DMS153 treated with DMSO at 0.1 percent for 48 hours (cell line): ENCODE measurements at regions not wholly inside any gene's neighbourhood (a gene's known extent, or its start where the extent isn't known, plus 50 kb on each side); places are given as distances from the start of the nearest gene placed in this dataset.

Experiments
- DNase-seq: peaks from one replicate; lab custom pipeline; 2025; ENCODE audit not compliant: unreplicated experiment; lab: John Stamatoyannopoulos, UW

DNA sequence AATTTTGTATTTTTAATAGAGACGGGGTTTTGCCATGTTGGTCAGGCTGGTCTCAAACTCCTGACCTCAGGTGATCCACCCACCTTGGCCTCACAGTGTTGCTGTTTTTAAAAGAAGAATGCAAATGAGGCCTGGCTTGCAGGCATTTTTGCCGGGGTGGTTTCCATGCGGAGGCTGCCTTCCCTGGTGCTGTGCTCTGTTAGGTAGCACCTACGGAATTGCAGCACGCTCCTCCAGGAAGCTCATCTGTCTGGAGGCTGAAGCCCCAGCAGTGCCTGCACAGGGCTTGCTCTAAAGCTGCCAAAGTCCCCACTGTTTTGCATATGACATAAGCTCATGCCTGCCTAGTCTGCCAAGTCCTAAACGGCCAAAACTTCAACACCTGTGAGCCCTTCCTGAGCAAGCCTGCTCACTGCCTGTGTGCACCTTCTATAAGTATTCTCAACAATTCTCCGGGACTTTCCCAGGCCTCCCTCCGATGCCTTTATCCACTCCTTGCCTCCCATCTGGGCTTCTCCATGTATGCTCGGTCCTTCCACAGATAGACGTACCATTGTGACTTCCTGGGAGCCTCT is 551.3 kb upstream of the RAB6C start:
- no peak for DNase-seq

DNA sequence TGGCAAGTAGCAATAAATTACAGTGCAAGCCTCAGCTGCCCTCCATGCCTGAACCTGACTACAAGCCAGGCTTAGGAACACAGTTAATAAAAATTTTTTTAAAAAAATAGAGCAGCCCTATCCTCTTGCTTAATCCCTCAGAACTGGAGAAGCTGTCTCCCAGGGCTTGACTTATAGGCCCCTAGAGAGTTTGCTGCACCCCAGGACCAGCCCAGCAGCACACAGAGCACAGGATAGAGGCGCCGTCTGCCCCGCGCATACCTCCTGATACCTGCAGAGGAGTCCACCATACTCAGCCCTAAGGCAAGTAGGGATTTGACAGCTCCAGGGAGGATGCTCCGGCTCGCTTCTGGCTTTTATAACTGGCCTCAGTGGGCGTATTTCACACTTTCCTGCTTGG is 548.6 kb upstream of the RAB6C start:
- no peak for DNase-seq

DNA sequence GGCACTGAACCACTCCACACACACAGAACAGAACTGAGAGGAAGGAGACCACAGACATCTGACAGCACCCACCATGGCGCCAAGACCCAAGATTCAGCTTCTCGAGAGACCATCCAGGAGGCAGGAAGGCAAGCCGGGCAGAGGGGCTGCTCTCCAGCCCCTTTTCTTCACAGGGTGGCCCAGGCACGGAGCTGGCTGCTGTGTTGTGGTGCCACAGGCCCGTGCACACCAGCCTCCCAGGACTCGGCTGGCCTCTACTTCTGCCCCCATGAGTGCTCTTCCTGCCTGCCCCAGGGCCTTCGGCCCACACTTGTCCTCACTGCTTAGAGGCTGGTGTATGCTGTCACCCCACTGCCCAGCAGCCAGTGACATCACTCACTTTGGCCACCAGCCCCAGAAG is 547.6 kb upstream of the RAB6C start:
- no peak for DNase-seq

DNA sequence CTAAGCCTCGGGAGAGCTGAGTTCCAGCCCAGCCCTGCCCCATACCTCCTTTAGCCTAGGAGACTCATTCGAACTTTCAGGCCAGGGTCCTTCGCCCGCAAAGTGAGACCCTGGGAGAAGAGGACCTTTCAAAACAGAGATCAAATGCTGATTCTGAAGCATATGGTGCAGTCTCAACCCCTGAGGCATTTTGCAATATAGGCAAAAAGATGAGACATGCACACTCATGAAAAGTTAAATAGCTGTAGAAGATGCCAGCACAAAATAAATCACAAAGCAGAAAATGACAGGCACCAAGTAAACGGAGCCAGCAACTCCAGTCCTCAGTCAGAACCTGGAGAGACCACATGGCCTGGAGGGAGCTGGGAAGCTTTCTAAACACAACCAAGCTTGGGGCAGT is 542.7 kb upstream of the RAB6C start:
- DNase-seq, result no peak

DNA sequence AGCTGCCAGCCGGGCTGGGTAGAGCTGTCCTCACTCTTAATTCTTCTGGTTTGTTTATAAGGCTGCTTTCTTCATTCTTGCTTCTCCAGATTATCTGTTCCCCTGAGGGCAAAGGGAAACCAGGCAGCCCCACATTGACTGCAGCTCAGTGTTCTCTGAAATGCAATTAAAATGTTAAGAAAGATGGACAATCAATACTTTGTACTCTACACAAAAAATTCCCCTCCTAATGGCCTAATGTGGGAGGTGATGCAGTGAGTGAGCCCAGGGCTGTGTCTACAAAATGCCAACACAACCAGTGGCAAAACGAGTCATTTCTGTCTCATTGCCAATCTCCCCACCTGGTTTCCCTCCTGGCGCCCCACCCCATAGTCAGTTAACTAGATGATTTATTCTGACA is 541.7 kb upstream of the RAB6C start:
- DNase-seq, result no peak

DNA sequence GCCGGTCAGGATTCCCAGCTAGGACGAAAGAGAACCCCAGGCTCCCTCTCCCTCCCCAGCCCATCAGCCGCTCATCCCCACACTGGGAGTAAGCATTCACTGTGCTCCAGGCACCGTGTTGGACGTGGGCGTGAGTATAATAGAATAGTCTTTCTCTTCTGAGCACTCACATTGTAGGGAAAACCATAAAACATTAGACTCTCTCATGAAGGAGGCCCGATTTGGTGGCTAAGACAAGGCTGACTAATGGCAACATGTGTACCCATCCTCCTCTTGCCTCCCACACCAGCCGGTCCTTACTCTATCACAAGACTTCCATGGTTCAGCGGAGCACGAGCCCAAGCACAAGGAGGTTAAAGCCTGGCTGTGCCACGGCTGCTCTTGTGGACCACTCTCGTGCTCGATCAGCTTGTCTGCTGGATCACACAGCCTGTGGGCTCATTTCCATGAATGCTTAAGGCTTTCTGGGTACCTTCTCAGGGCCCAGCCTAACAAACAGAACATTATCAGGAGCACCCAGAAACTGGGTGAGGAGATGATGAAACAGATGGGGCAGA is 540.9 kb upstream of the RAB6C start:
- DNase-seq, result no peak

DNA sequence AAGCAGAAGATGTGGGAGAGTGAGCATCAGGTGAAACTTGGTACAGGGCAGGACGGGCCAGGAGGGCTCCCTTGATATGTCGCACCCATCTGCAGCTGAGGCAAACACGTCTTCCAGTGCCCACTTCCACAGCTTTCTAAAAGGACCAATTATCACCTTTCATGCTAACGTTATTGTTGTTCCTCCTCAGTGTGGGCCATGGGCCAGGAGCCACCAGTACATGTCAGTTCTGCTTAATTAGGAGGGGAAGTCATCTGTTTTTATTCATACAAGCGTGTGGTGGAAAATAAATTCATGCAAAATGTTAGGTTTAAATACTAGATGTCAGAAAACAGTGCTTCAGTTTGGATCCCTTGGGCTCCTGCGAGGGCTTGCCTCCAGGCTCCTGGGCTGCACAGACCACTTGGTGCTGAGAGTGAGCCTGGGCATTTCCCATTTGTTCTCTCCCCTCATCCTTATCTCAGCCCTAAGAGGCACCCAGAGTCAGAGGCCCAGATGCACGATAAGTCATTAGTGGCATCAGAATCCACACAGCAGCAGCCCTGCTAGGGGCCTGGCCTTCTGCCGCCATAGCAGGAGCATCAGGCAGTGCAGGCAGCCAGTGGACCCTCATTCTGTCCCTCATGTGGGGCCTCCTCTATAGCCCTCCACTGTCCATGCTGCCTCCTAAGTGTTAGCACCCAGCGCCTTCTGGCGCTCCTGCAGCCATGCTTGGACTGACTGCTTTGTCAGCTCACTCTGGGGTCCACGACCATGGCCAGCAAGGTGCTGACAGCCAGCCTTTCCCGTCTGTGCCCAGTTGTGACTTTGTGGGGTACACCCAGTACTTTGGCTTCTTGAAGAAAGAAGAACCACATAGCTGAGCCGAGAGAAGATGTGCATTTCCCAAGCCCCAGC is 539.8 kb upstream of the RAB6C start:
- no peak for DNase-seq

DNA sequence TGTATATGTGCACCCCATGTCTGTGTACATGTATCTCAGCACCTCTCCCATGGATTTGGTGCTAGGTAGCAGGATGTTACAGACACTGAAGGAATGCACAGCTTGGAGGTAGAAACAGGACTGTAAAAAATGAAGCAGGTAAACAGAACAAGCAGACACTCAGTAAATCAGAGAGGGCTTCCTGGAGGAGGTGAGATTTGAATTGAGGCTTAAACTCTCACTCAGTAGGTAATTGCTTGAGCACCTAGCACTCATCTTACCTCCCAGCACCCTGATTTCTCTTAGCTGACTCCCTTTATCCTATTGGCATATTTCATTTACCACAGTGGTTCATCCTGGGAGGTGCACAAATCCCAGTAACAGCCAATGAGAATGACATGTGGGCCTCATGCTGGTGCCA is 537.9 kb upstream of the RAB6C start:
- DNase-seq, result no peak

DNA sequence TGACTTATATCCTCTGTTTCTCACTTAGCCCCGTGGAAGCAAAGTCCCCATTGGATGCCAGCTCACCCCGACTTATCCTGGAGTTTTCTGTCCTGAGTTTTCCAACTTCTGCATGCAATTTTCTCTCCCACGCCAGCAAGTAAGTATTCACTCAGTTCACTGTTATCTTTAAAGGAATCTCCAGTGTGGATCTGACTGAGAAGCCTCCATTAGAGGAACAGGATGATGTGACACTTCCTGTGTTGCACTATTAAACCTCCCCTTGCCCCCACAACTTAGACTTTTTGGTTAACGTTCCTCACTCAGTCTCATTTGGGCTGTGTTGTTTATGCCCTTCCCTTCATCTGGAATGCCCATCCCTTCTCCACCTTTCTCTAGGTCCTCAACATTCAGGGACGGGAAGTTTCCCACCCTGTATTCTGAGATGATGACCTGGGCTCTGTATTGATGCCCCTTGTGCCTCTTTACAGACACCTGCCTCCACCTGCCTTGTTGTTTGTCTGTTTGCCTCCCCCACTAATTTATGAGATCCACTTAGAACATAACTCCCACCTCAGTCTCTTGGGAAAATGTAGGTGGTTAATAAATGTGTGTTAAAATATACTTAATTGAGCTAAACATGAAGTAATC is 536.1 kb upstream of the RAB6C start:
- DNase-seq, result no peak

DNA sequence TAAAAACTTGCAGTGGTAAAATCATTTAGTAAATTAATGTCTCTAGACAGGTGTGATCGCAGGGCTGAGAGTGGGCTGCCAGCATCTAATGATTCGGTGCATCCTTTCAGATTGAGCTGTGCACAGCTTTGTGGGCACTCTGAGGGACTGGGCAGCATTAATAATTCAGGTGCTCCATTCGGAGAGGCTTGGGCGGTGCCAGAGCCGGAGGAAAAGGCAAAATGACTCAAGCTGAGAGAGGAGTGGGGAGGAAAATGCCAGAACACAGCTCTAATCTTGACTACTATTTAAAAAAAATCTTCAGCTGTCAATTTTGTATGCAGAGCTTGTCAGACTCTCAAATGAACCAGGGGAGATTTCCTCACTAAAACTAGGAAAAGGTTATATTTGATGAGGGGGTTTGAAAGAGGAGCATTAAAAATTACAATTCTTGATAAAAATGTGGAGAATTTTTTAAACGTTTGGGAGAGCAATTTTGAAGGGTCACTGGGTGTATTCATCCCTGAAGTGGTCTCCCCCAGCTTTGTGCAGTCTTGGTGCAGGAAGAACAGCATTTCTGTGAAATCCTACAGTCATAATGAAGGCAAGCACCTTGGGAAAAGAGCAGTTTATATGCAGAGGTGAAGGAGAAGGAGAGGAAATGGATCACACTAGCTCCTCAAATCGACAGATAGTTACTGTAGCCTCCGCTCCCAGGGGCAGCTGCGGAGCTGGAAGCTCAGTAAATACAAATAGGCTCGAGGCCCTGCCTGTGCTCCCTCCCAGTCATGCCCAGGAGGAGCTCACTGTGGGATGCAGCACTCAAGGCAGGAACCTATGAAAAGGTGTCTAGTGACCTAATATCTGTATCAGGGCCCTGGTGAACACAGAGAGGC is 535.4 kb upstream of the RAB6C start:
- DNase-seq, result no peak

DNA sequence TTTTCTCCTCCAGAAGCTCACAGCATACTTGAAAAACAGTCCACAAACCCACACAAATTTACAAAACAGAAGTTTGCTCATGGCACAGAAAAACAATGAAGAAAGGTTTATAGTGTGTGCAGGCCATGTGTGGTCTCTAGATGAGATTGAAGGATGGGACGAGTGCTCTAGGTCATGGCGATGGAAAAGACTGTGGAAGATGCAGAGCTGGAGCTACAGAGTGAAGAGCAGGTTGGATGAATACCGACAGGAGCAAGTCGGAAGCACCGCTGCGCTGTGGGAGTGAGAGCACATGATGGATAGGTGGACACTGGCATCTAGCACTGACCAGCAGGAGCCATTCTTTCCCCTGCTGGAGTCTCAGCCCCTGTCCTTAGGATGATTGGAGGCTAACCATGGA is 534.7 kb upstream of the RAB6C start:
- DNase-seq, result no peak

DNA sequence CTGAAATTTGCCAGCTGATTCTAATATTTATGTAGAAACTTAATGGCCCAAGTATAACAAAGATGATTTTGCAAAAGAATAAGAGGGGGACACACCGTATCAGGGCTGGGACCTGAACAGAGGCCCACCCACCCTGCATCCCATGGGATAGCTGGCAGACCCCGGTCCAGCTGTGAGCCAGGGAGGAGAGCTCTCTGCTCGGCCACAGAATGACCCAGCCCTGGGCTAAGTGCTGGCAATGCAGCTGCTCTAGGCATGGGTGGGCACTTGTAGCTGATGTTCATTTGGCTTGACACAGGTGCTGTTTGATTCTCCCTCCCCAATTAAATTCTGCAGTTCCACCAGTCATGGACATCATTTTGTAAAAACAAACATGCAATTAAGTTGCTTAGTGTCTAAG is 522.8 kb upstream of the RAB6C start:
- no peak for DNase-seq

DNA sequence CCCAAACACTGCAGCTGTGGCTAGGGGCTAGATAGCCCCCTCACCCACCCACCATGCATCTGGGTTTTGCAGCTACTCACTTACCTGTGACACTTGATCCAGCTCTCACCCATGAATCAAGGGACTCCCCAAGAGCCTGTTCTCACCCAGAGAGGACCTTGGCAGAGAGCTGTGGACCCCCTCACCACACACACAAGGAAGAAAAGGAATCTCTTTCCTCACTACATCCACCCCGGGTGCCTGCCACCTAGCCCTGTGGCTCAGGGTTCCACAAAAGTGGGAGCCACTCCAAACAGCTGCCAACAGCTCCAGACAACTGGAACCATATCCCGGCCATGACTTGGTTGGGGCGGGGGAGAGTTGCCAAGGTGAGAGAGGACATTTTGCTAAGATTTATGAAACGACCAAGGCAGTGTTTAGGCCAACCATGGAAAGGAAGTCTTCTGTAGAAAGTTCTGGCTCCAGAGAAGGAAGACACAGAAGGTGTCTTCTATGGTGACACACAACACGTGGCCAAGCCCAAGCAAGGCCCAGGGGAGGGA is 522.1 kb upstream of the RAB6C start:
- DNase-seq, result no peak

DNA sequence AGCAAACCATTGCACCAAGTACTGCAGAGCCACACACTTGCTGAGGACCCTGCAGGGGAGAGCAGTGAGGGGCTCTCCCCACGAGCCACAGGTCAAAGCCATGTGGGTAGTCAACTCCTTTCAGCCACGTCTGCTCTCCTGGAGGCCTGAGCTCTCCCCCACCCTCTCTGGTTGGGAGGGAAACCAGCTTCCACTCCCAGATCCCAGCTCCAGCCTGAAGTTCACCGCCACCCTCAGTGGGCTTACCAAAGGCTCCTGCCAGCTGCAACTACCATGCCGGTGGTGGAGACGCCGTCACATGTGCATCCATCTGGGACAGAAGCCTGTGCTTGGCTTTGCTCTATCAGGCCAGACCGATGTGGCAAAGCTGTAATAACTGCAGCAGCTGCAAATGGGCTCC is 521.5 kb upstream of the RAB6C start:
- DNase-seq, result no peak

DNA sequence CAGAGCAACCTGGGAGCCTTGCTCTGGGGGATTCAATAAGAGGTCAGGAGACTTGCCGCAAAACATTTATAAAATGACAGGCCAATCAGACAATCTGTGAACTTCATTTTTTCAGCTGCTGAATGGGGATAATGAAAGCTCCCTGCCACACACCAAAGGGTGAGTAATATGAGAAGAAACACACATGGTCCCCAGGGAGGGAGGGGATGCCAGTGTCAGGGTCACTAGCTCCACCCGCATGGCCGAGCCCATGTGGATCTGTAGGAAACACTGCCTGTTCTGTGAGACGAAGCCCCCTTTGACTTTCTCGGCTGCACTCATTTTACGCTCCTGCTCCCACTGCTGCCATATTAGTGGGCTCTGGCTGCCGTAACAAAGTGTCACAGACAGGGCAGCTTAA is 521.0 kb upstream of the RAB6C start:
- DNase-seq, result no peak

DNA sequence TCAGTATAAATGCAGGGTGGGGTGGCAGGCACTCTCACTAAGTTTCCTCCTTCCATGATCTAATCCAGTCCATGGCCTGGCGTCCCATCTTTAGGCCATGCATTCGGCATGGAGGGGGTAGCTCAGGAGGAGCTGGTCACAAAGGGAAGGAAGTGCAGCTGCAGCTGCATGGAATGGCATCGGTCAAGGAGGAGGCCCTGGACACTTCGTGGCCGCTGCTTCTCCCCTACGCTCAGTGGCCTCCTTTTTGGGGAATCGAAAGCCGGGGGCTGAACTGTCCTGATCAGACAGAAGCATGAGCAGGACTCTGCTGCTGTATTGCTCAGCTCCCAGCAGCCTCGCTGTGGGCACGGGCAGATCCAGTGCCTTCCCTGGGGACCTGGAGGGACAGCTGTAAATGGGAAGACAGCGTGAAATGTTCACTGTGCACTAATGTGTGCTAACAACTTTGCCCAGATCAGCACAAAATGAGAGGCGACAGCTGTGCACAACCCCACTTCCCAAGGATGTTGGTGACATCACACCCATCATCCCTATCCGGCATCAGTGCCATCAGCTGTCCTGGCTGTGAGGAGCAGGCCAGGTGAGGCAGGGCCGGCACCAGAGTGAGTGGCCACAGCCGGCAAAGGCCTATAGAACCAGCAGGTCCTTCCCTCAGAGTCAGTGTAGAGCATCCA is 520.1 kb upstream of the RAB6C start:
- DNase-seq, result no peak

DNA sequence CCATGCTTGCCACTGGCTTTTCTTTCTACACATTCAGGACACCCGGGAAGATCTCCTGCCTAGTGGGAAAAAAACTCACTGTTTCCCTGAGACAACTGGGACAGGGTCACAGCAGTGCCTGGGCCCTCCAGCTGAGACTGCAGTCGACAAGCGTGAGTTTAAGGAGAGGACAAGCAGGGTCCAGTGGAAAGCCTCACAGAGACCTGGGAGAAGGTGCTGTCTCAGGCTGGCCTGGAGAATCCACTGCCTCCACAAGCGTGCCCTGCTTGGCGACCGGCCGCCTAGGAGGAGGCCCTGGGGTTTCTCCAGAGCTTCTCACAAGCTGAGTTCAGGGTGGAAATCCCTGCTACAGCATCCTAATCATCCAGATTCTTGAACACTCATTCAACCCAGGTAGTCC is 519.6 kb upstream of the RAB6C start:
- DNase-seq, result no peak

DNA sequence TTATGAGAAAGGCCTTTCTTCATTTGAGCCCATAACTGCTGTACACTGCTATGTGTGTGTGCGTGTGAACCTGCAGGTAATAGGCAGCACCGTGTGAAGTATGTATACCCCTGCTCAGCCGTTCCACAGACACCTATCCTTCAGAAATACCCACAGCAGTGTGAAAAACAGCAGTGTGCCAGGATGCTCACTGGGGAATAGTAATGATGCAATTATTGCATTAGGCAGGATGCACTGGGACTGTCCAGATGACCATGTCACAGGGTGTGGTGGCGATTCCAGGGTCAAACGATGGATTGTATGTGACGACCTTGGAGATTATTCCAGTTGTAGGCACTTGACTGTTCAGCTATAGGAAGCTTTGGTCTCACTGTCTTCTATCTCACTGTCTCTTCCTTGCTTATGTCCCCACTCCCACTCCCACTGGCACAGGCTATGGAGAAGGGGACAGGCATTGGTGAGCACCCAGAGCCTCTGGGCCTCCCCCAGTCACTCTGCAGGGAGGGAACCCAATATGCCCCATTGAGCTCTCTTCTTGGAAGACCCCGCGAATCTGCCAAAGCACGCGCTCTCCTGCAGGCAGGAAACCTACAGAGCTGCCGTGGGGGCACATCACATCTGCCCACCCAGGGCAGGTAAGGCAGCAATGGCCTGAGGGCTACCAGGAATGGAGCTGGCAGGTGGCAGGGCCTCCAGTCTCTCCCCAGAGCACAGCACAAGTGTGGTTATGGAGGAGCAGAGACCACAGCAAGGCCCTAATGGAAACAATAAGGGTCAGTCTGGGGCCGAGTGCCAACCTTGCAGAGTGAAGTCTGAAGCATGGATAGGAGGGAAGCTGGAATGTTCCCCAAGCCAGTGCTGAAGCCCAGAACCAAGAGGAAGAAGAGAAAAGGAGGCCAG is 518.9 kb upstream of the RAB6C start:
- no peak for DNase-seq

DNA sequence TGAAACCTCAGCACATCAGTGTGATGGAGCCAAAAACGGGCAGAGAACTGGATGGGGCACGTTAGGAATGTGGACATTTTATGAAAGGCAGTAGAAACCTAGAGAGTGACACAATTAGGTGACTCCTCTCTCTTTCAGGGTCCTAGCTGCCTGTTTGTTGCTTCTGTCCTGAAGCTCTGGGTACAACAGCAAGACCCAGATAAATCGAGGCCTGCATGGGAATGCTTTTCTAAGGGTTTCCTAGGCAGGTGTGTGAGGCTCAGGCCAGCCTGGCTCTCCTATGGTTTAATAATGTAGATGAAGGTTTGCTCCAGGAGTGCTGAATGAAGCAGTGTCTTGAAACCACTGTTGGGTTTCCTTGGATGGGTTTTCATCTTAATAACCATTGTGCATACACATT is 517.1 kb upstream of the RAB6C start:
- DNase-seq, result no peak
